Putamen (tissue), 1 donor: ENCODE measurements at regions not wholly inside any gene's neighbourhood (a gene's known extent, or its start where the extent isn't known, plus 50 kb on each side); places are given as distances from the start of the nearest gene placed in this dataset.

ENCODE experiments used
- DNase-seq: peaks from one replicate; pipeline ENCODE4 v3.0.0-alpha.2; 2016; ENCODE audit warnings: low spot score

- no peak for DNase-seq
Measured at GRCh38 chr6:130766239-130767144, 60.7 kb upstream of the SMLR1 start.

GRCh38 chr6:130769861-130770260, 57.3 kb upstream of the SMLR1 start:
- DNase-seq, result no peak

GRCh38 chr6:130771741-130772140, 55.5 kb upstream of the SMLR1 start:
- DNase-seq, result no peak

GRCh38 chr6:130773860-130774259, 53.3 kb upstream of the SMLR1 start:
- DNase-seq, result no peak

GRCh38 chr6:130775411-130776012, 51.7 kb upstream of the SMLR1 start:
- DNase-seq, result no peak

- no peak for DNase-seq
Measured at GRCh38 chr6:130776287-130776925, 50.8 kb upstream of the SMLR1 start.
